ENCODE measurements at regions not wholly inside any gene's neighbourhood (a gene's known extent, or its start where the extent isn't known, plus 50 kb on each side); places are given as distances from the start of the nearest gene placed in this dataset.
"Not testable (repeated sequence)": the region's sequence is repeated elsewhere in the genome, so short reads cannot be mapped to it uniquely, and the experiment has no call there.

GRCh38 chrX:28189011-28189410 is 207.8 kb upstream of the DCAF8L1 start:
- DNase-seq, result no peak

- no peak for DNase-seq
Observed at GRCh38 chrX:28188526-28188925, 207.3 kb upstream of the DCAF8L1 start.

- DNase-seq, result no peak
Observed at GRCh38 chrX:28180096-28180495, 198.8 kb upstream of the DCAF8L1 start.

GRCh38 chrX:28178206-28178605 is 197.0 kb upstream of the DCAF8L1 start:
- DNase-seq, result no peak

- DNase-seq, result no peak
Observed at GRCh38 chrX:28177202-28177601, 196.0 kb upstream of the DCAF8L1 start.

GRCh38 chrX:28170713-28171112 is 189.5 kb upstream of the DCAF8L1 start:
- no peak for DNase-seq

- DNase-seq, result no peak
Observed at GRCh38 chrX:28158019-28158777, 176.9 kb upstream of the DCAF8L1 start.

GRCh38 chrX:28152263-28152662 is 171.0 kb upstream of the DCAF8L1 start:
- DNase-seq, result not testable (repeated sequence)

GRCh38 chrX:28135378-28136047 is 154.3 kb upstream of the DCAF8L1 start:
- no peak for DNase-seq

- no peak for DNase-seq
Observed at GRCh38 chrX:28133763-28134162, 152.5 kb upstream of the DCAF8L1 start.

- no peak for DNase-seq
Observed at GRCh38 chrX:28127662-28128061, 146.4 kb upstream of the DCAF8L1 start.

GRCh38 chrX:28126886-28127285 is 145.6 kb upstream of the DCAF8L1 start:
- no peak for DNase-seq

GRCh38 chrX:28124416-28124815 is 143.2 kb upstream of the DCAF8L1 start:
- peak; percentile 55 for DNase-seq

- DNase-seq, result not testable (repeated sequence)
Observed at GRCh38 chrX:28120580-28121245, 139.5 kb upstream of the DCAF8L1 start.

GRCh38 chrX:28120072-28120471 is 138.8 kb upstream of the DCAF8L1 start:
- no peak for DNase-seq

- DNase-seq, result no peak
Observed at GRCh38 chrX:28108186-28108945, 127.1 kb upstream of the DCAF8L1 start.

GRCh38 chrX:28099166-28099565 is 117.9 kb upstream of the DCAF8L1 start:
- no peak for DNase-seq

- no peak for DNase-seq
Observed at GRCh38 chrX:28085653-28086052, 104.4 kb upstream of the DCAF8L1 start.

GRCh38 chrX:28058901-28059300 is 77.7 kb upstream of the DCAF8L1 start:
- peak; percentile 9 for DNase-seq

GRCh38 chrX:28042826-28043564 is 61.7 kb upstream of the DCAF8L1 start:
- DNase-seq, result no peak

GRCh38 chrX:28042260-28042659 is 61.0 kb upstream of the DCAF8L1 start:
- no peak for DNase-seq

GRCh38 chrX:28039258-28039657 is 58.0 kb upstream of the DCAF8L1 start:
- DNase-seq, result no peak
